PC-9 (cell line): ENCODE measurements at regions not wholly inside any gene's neighbourhood (a gene's known extent, or its start where the extent isn't known, plus 50 kb on each side); places are given as distances from the start of the nearest gene placed in this dataset.

Experiments used
- EZH2 ChIP-seq: fragments of 200-600 bp; sonication (generic); IDR thresholded peaks from 2 replicates; pipeline ENCODE4 v1.8.0; 2017; ENCODE audit warnings: antibody characterized with exemption, low read depth
- TF ChIP-seq, protein P1 (sequence below): fragments of 200-600 bp; sonication (generic); conservative IDR thresholded peaks from 2 replicates; pipeline ENCODE4 v1.6.1; 2017; ENCODE audit warnings: mixed run types, antibody characterized with exemption, mild to moderate bottlenecking, moderate library complexity

- TF ChIP-seq, protein P1, sequence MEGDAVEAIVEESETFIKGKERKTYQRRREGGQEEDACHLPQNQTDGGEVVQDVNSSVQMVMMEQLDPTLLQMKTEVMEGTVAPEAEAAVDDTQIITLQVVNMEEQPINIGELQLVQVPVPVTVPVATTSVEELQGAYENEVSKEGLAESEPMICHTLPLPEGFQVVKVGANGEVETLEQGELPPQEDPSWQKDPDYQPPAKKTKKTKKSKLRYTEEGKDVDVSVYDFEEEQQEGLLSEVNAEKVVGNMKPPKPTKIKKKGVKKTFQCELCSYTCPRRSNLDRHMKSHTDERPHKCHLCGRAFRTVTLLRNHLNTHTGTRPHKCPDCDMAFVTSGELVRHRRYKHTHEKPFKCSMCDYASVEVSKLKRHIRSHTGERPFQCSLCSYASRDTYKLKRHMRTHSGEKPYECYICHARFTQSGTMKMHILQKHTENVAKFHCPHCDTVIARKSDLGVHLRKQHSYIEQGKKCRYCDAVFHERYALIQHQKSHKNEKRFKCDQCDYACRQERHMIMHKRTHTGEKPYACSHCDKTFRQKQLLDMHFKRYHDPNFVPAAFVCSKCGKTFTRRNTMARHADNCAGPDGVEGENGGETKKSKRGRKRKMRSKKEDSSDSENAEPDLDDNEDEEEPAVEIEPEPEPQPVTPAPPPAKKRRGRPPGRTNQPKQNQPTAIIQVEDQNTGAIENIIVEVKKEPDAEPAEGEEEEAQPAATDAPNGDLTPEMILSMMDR: no peak
- TF ChIP-seq EZH2: no peak
Measured at GRCh38 chr1:99579691-99580172, 66.2 kb upstream of the PALMD start.
